ENCODE measurements at regions not wholly inside any gene's neighbourhood (a gene's known extent, or its start where the extent isn't known, plus 50 kb on each side); places are given as distances from the start of the nearest gene placed in this dataset.

DNA sequence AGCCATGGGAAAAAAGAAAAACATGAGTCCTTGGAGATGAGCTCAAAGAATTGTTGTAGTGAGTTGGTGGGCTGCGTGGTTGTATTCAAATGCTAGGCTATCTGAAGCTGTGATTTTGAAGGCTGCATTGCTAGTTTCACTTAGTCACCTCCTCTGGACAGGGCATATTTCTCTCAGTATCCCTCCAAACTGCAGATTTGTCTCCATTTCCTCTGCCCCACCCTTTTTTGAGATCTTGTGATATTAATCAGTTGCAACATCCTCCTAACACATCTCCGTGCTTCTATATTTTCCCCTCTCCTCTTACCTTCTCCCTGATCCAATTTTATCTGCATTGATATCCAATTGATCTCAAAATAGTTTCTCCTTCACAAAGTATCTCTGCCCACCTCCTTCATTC is 1048.0 kb upstream of the WWC1 start:
- no peak for DNase-seq

DNA sequence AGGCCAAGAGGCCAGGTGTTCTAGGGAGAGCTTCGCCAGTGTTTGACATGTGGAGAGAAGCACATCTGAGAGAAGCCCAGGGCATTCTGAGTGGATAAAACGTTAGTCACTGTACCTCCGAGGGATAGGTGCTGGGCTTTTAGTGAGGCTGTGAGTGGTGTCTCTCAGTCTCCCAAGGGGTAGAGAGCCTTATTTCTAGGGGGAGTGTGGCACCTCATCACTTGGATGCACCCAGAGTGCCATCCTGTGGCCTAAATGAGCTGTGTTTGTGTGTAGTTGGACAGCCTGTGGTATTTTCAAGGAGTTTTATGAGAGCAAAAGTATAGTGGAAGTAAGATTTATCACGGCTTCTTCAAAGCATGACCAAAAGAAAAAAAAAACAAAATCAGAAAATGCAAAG is 1046.9 kb upstream of the WWC1 start:
- DNase-seq: no peak

- DNase-seq: no peak
These were observed 1045.6 kb upstream of the WWC1 start for GRCh38 chr5:167245868-167246267.

DNA sequence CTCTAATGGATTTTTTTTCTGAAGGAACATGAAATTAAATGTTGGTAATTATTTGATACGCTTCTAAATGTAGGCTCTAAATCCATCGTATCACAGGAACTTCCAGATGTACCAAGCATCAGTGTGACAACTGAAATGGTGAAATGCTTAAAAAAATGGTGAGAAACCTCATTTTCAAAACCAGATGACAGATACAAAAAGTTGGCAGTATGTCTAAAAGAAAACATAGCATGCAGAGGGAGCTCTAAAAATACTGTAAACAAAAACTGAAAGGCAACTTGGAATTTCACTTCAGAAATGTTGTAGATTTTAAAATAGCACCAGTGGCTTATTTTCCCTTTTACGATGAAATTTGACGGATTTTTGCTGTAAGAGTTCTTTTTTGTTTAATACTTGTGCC is 1043.6 kb upstream of the WWC1 start:
- no peak for DNase-seq

- no peak for DNase-seq
These were observed 1043.2 kb upstream of the WWC1 start for GRCh38 chr5:167248257-167248656.

GRCh38 chr5:167250996-167251395 is 1040.4 kb upstream of the WWC1 start:
- no peak for DNase-seq

- DNase-seq: no peak
These were observed 1037.3 kb upstream of the WWC1 start for GRCh38 chr5:167254132-167254531.

- DNase-seq: no peak
These were observed 1035.5 kb upstream of the WWC1 start for GRCh38 chr5:167255926-167256325.

DNA sequence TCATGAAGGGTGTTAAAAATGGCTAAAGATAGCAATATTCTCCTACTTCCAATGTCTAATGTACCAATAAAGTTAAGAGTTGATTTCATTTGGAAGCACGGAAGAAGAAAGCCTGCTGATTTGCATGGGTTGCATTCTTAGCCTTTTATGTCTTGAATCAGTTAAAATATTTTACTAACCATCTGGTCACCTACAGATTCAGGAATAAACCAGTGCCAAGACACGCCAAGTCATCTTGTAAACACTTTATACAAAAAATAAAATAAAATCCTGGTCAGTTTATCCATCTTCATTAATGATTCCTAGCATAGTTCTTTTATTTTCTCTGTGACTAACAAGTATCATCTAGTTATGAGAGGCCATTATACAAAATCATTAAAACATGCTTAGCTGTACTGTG is 1031.6 kb upstream of the WWC1 start:
- no peak for DNase-seq

- DNase-seq: peak; percentile 24
These were observed 1029.9 kb upstream of the WWC1 start for GRCh38 chr5:167261309-167262100.

- DNase-seq: no peak
These were observed 1028.3 kb upstream of the WWC1 start for GRCh38 chr5:167263185-167263584.

DNA sequence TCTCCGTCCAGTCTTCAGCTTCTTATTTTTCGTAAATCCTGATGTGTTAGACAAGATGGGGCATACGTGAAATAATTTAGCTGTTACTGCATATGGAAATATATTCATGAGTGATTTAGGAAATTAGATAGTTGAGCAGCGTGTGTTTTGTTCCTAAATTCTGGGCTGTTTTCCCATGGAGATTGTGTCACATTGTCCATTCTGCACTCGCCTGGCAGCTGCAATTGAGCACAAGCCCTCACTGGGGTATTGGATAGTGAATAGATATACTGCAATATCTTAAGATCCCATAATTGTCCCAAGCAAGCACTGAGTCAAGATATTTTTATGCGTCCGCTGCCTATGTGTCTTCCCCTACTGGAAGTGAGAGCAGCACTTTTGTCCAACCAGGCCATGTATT is 1027.1 kb upstream of the WWC1 start:
- no peak for DNase-seq

- DNase-seq: no peak
These were observed 1023.1 kb upstream of the WWC1 start for GRCh38 chr5:167268337-167268736.

DNA sequence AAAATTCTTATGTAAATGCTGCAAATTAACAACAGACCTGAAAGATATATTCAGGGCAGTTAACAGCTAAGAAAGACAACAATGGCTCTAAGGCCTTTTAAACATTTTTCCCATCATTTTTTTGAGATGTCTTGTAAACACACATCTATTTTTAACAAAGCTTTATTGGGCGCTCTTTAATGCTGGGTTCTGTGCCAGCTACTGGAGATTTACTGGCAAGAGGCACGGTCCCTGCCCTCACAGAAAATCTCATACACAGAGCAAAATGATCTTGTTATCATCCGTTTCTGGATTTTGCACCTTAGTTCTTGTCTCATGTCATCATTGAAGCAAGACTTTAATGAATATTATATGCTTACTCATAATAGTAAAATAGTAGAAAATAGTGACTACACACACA is 1022.3 kb upstream of the WWC1 start:
- no peak for DNase-seq

DNA sequence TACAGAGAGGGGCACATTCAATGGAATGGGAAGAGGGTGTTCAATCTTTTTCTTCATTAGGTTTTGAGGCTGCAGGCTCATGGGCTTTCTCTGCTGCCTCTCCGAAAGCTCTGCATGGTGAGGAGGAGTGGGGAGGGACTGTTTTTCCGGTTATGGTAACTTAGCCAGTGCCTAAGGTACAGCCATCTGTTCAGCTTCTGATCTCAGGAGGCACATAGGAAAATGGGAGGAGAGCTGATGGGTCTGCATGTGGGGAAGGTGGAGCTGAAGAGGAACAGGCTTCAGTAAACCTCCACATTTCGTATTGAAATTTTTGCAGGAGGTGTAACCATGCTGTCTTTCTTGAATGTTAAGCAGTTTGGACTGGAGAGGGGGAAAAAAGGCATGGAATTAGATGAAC is 1020.4 kb upstream of the WWC1 start:
- DNase-seq: no peak

- DNase-seq: no peak
These were observed 1019.9 kb upstream of the WWC1 start for GRCh38 chr5:167271511-167271910.

DNA sequence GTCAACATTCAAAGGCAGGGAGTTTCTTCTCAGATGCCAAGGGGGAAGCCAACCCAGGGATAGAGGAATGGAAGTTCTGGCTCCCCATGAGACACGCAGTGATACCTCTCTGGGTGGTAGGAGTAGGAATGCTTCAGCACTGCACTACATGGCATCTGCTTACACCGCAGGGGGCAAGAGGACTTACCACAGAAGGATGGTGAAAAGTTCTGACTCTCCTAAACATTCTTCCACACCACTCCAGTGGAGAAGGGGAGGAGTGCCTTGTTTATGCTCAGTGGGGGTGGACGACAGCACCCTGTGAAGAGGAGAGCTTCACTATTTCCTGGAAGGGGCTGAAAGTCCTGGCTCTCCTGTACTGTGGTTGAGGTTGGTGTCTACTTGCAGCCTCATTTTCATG is 1011.3 kb upstream of the WWC1 start:
- no peak for DNase-seq

DNA sequence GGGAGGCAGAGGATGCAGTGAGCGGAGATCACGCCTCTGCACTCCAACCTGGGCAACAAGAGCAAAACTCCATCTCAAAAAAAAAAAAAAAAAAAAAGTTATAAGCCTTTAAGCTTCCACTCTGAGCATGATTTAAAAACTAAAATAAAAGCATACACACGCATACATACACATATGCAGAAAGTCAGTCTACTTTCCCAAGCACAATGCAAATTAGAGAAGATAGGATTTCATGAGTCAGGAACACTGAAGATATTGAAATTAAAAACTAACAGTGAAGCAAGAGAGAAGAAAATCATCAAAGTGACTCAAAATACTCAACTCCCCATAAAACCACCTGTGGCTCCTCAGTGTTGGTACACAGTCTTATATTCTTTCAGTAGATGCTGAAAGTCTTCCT is 1009.5 kb upstream of the WWC1 start:
- DNase-seq: no peak

DNA sequence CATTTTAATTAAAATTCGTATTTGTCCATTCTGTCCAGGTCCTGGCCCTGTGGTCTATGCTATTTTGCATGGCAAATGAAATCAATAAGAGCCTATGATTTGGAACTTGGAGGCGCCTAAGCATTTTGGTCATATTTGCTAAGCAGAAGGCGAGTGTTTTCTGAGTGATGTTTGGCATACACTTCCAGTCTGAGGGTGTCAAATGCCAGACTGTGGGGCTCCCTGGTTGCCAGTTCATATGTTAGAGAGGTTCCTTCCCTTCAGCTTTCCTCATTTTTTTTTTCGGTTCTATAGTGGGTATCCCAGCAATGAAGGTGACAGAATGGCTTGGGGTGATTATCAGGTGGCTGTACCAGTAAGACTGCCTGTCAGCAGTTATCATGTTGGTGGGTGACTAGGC is 1007.8 kb upstream of the WWC1 start:
- no peak for DNase-seq

GRCh38 chr5:167284222-167284890 is 1007.1 kb upstream of the WWC1 start:
- no peak for DNase-seq

GRCh38 chr5:167285591-167285990 is 1005.9 kb upstream of the WWC1 start:
- DNase-seq: no peak

GRCh38 chr5:167286891-167287290 is 1004.6 kb upstream of the WWC1 start:
- no peak for DNase-seq

GRCh38 chr5:167290478-167290877 is 1001.0 kb upstream of the WWC1 start:
- no peak for DNase-seq

DNA sequence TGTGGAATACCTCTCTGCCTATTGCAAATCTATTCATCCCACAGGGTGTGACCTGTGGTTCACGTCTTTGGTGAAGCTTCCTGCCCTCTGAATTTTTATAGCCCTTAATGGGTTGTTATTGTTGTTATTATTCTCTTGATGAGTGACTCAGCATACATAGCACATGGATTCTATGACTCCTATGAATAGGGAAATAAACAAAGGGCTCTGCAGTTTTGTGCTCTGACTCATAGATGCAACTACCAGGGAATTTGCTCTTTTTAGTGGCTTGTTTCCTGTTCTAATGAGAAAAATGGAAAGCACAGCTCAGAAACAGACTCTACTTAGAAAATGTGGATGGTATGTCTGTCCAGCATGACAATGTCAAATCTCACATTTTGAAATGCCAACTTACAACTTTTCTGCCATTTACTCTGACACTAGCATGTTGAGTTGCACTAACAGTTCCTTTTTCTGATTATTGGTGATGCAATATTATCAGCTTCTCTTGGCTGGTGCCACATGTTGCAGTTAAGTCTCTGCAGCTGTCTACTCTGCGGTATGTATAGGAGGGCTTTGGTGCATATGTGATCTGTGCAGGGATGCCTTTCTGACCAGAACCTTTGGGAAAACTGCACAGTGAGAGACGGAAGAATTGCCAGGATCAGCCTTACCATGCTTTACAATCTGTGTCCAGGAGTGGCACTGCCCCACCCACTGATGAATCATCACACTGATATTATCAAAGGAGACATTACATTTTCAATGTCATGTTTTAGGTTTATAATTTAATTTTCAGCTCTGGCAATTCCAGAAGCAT is 996.4 kb upstream of the WWC1 start:
- peak; percentile 9 for DNase-seq
